NT2/D1 (cell line): ENCODE measurements at regions not wholly inside any gene's neighbourhood (a gene's known extent, or its start where the extent isn't known, plus 50 kb on each side); places are given as distances from the start of the nearest gene placed in this dataset.

Experiments
- DNase-seq: peaks from one replicate; pipeline ENCODE4 v3.0.0-alpha.2; 2011; ENCODE audit warnings: low read depth, low spot score
- H3K27me3 ChIP-seq: 2 replicates; pipeline ENCODE4 v1.6.0; 2011; ENCODE audit warnings: mild to moderate bottlenecking; ENCODE audit not compliant: insufficient read length, insufficient read depth
- H3K36me3 ChIP-seq: 2 replicates; pipeline ENCODE4 v1.6.1; 2011; ENCODE audit warnings: mild to moderate bottlenecking, low read length, mixed read lengths; ENCODE audit not compliant: insufficient read depth, insufficient read length
- H3K4me1 ChIP-seq: 2 replicates; pipeline ENCODE4 v1.5.1; 2011; ENCODE audit not compliant: insufficient read depth, insufficient read length
- H3K4me3 ChIP-seq: 2 replicates; pipeline ENCODE4 v1.5.1; 2011; ENCODE audit warnings: low read depth; ENCODE audit not compliant: insufficient read length
- H3K9ac ChIP-seq: 2 replicates; pipeline ENCODE4 v1.6.0; 2011; ENCODE audit warnings: low read depth; ENCODE audit not compliant: insufficient read length
- H3K9me3 ChIP-seq: 2 replicates; pipeline ENCODE4 v1.5.1; 2011; ENCODE audit warnings: mild to moderate bottlenecking, low read length; ENCODE audit not compliant: insufficient read depth
- SUZ12 ChIP-seq: IDR thresholded peaks from 2 replicates; pipeline ENCODE4 v1.6.1; 2011; ENCODE audit not compliant: insufficient read length, insufficient read depth; ENCODE audit errors: extremely low read depth
- YY1 ChIP-seq: IDR thresholded peaks from 2 replicates; pipeline ENCODE4 v1.6.1; 2011; ENCODE audit not compliant: insufficient read length, insufficient read depth
- ZNF274 ChIP-seq: IDR thresholded peaks from 2 replicates; pipeline ENCODE4 v1.6.1; 2011; ENCODE audit warnings: mild to moderate bottlenecking, low read depth, low read length

GRCh38 chr1:25080294-25081209 lies 150.5 kb upstream of the RUNX3 start:
- H3K9me3 ChIP-seq = no peaks in the 10 kb centered on the region; the same call in none of the 2 replicates
- TF ChIP-seq ZNF274 = no peak
- no peak for TF ChIP-seq YY1
- no peak for TF ChIP-seq SUZ12
- H3K27me3 ChIP-seq = no peaks in the 10 kb centered on the region

GRCh38 chr1:25079048-25079447 lies 149.0 kb upstream of the RUNX3 start:
- Histone ChIP-seq H3K9me3 (no peaks in the 10 kb centered on the region; the same call in none of the 2 replicates), H3K4me1 (peaks cover 2% of the 10 kb centered on the region), H3K4me3 (no peak overlapping the region), H3K9ac (no peak overlapping the region), H3K36me3 (no peaks in the 10 kb centered on the region), H3K27me3 (no peaks in the 10 kb centered on the region)
- no peak for DNase-seq
- no peak for TF ChIP-seq SUZ12
- TF ChIP-seq YY1 = no peak
- TF ChIP-seq ZNF274 = no peak

More at GRCh38 chr1:25080294-25081209, 150.5 kb upstream of the RUNX3 start:
- DNase-seq = no peak
- H3K4me3 ChIP-seq = no peak overlapping the region
- H3K36me3 ChIP-seq = no peaks in the 10 kb centered on the region
- H3K9ac ChIP-seq = no peak overlapping the region
- peaks cover 2% of the 10 kb centered on the region for H3K4me1 ChIP-seq

GRCh38 chr1:25074351-25075227 lies 144.5 kb upstream of the RUNX3 start:
- H3K4me1 ChIP-seq = peaks cover 4% of the 10 kb centered on the region
- no peak overlapping the region for H3K9ac ChIP-seq
- no peak for DNase-seq
- H3K9me3 ChIP-seq = no peaks in the 10 kb centered on the region; the same call in none of the 2 replicates
- TF ChIP-seq SUZ12 = no peak
- H3K27me3 ChIP-seq = no peaks in the 10 kb centered on the region
- H3K36me3 ChIP-seq = no peaks in the 10 kb centered on the region
- H3K4me3 ChIP-seq = no peak overlapping the region

GRCh38 chr1:25073640-25074270 lies 143.7 kb upstream of the RUNX3 start:
- TF ChIP-seq ZNF274 (no peak), YY1 (no peak), SUZ12 (no peak)
- no peak overlapping the region for H3K9ac ChIP-seq
- H3K9me3 ChIP-seq = no peaks in the 10 kb centered on the region; the same call in none of the 2 replicates
- peaks cover 4% of the 10 kb centered on the region for H3K4me1 ChIP-seq
- H3K27me3 ChIP-seq = no peaks in the 10 kb centered on the region
- H3K4me3 ChIP-seq = no peak overlapping the region
- DNase-seq = no peak
- H3K36me3 ChIP-seq = no peaks in the 10 kb centered on the region

- no peak overlapping the region for H3K4me3 ChIP-seq
- TF ChIP-seq SUZ12 = no peak
- TF ChIP-seq YY1 = no peak
- TF ChIP-seq ZNF274 = no peak
- H3K9ac ChIP-seq = no peak overlapping the region
- DNase-seq = no peak
- no peaks in the 10 kb centered on the region; the same call in none of the 2 replicates for H3K9me3 ChIP-seq
- no peaks in the 10 kb centered on the region for H3K36me3 ChIP-seq
- no peaks in the 10 kb centered on the region for H3K27me3 ChIP-seq
- peaks cover 7% of the 10 kb centered on the region for H3K4me1 ChIP-seq
Observed at GRCh38 chr1:25072461-25072860, 142.4 kb upstream of the RUNX3 start.

GRCh38 chr1:25068829-25069228 lies 138.8 kb upstream of the RUNX3 start:
- TF ChIP-seq SUZ12 = no peak
- no peak for TF ChIP-seq YY1
- no peak for TF ChIP-seq ZNF274
- Histone ChIP-seq H3K27me3 (no peaks in the 10 kb centered on the region), H3K4me3 (no peak overlapping the region), H3K36me3 (no peaks in the 10 kb centered on the region), H3K9me3 (no peaks in the 10 kb centered on the region), H3K4me1 (peaks cover 17% of the 10 kb centered on the region), H3K9ac (no peak overlapping the region)
- DNase-seq = no peak

- Histone ChIP-seq H3K27me3 (no peaks in the 10 kb centered on the region), H3K4me3 (no peak overlapping the region), H3K9me3 (no peaks in the 10 kb centered on the region), H3K9ac (no peak overlapping the region), H3K36me3 (no peaks in the 10 kb centered on the region), H3K4me1 (peaks cover 17% of the 10 kb centered on the region)
- TF ChIP-seq ZNF274 = no peak
- no peak for TF ChIP-seq YY1
- no peak for TF ChIP-seq SUZ12
- DNase-seq = no peak
Observed at GRCh38 chr1:25068316-25068715, 138.2 kb upstream of the RUNX3 start.
